Mesenchymal stem cell (in vitro differentiated cells and primary cell): ENCODE measurements at regions not wholly inside any gene's neighbourhood (a gene's known extent, or its start where the extent isn't known, plus 50 kb on each side); places are given as distances from the start of the nearest gene placed in this dataset.

Experiments
- DNase-seq: peaks from one replicate; pipeline ENCODE4 v3.0.0-alpha.2; 2013
- H2AFZ ChIP-seq: one replicate; pipeline ENCODE4 v1.6.1; 2013; ENCODE audit warnings: low read depth, mild to moderate bottlenecking, control low read depth, inconsistent platforms, low read length, moderate library complexity
- H2AK5ac ChIP-seq: 2 replicates; pipeline ENCODE4 v1.6.1; 2013; ENCODE audit warnings: low read length, moderate library complexity, mild to moderate bottlenecking, inconsistent platforms; ENCODE audit not compliant: severe bottlenecking
- H2BK120ac ChIP-seq: one replicate; pipeline ENCODE4 v1.6.1; 2013; ENCODE audit warnings: low read depth, mild to moderate bottlenecking, inconsistent platforms, low read length, moderate library complexity
- H2BK12ac ChIP-seq, 2 experiments: one replicate each; pipeline ENCODE4 v1.6.1; 2013; ENCODE audit warnings: inconsistent platforms in 2 of 2, low read length in 2 of 2, mild to moderate bottlenecking in 2 of 2, moderate library complexity in 2 of 2, control low read depth in 1 of 2
- H2BK15ac ChIP-seq: one replicate; pipeline ENCODE4 v1.6.1; 2013; ENCODE audit warnings: mild to moderate bottlenecking, low read depth, inconsistent platforms; ENCODE audit not compliant: poor library complexity, severe bottlenecking
- H2BK5ac ChIP-seq: 2 replicates; pipeline ENCODE4 v1.6.1; 2013; ENCODE audit warnings: low read depth, mild to moderate bottlenecking, low read length, control low read depth, inconsistent platforms; ENCODE audit not compliant: poor library complexity, severe bottlenecking
- H3K14ac ChIP-seq, 2 experiments: one replicate each; pipeline ENCODE4 v1.6.1; 2013; ENCODE audit warnings: inconsistent platforms in 2 of 2, low read length in 2 of 2, control low read depth in 1 of 2, mild to moderate bottlenecking in 1 of 2, moderate library complexity in 1 of 2
- H3K18ac ChIP-seq, 2 experiments: one replicate each; pipeline ENCODE4 v1.6.1; 2013; ENCODE audit warnings: inconsistent platforms in 2 of 2, low read length in 2 of 2, control low read depth in 1 of 2, low read depth in 1 of 2, mild to moderate bottlenecking in 1 of 2
- H3K23ac ChIP-seq, 2 experiments: one replicate each; pipeline ENCODE4 v1.6.1; 2013; ENCODE audit warnings: inconsistent platforms in 2 of 2, low read length in 2 of 2, mild to moderate bottlenecking in 2 of 2, moderate library complexity in 2 of 2, control low read depth in 1 of 2
- H3K27ac ChIP-seq: 2 replicates; pipeline ENCODE4 v1.5.1; 2013; ENCODE audit warnings: mild to moderate bottlenecking, moderate library complexity, low read length, control low read depth, inconsistent platforms; ENCODE audit not compliant: poor library complexity, severe bottlenecking
- H3K27me3 ChIP-seq, 2 experiments: 2 replicates each; pipeline versions ENCODE4 v1.6.1 to v1.7.0; 2013; ENCODE audit warnings: low read length in 2 of 2, mild to moderate bottlenecking in 2 of 2, moderate library complexity in 2 of 2, control low read depth in 1 of 2, inconsistent platforms in 1 of 2; ENCODE audit not compliant: control insufficient read depth in 1 of 2, insufficient read depth in 1 of 2
- H3K36me3 ChIP-seq, 2 experiments: 2 replicates each; pipeline versions ENCODE4 v1.6.1 to v1.7.0; 2013; ENCODE audit warnings: low read length in 2 of 2, control low read depth in 1 of 2, inconsistent platforms in 1 of 2, low read depth in 1 of 2, mild to moderate bottlenecking in 1 of 2; ENCODE audit not compliant: insufficient read depth in 2 of 2, control insufficient read depth in 1 of 2
- H3K4ac ChIP-seq, 2 experiments: one replicate each; pipeline ENCODE4 v1.6.1; 2013; ENCODE audit warnings: inconsistent platforms in 2 of 2, low read length in 2 of 2, mild to moderate bottlenecking in 2 of 2, moderate library complexity in 2 of 2, control low read depth in 1 of 2, low read depth in 1 of 2
- H3K4me1 ChIP-seq: 2 replicates; pipeline ENCODE4 v1.6.1; 2013; ENCODE audit warnings: low read depth, low read length, control low read depth; ENCODE audit not compliant: control insufficient read depth, insufficient read depth
- H3K4me2 ChIP-seq: 2 replicates; pipeline ENCODE4 v1.6.1; 2013; ENCODE audit warnings: low read length, mild to moderate bottlenecking, inconsistent platforms; ENCODE audit not compliant: poor library complexity, severe bottlenecking
- H3K4me3 ChIP-seq, 2 experiments: 2 replicates each; pipeline versions ENCODE4 v1.5.1 to v1.7.0; 2013; ENCODE audit warnings: low read length in 2 of 2, mild to moderate bottlenecking in 2 of 2, control low read depth in 1 of 2, low read depth in 1 of 2; ENCODE audit not compliant: insufficient read depth in 1 of 2
- H3K79me1 ChIP-seq: replicated peaks from 2 replicates; pipeline ENCODE4 v1.6.1; 2013; ENCODE audit warnings: mild to moderate bottlenecking, control low read depth, low read length, inconsistent platforms; ENCODE audit not compliant: poor library complexity, severe bottlenecking
- H3K9ac ChIP-seq: 2 replicates; pipeline ENCODE4 v1.7.0; 2013; ENCODE audit warnings: mild to moderate bottlenecking, low read length, moderate library complexity
- H3K9me3 ChIP-seq: 2 replicates; pipeline ENCODE4 v1.7.0; 2013; ENCODE audit warnings: mild to moderate bottlenecking, low read length; ENCODE audit not compliant: control insufficient read depth
- H4K8ac ChIP-seq: one replicate; pipeline ENCODE4 v1.6.1; 2013; ENCODE audit warnings: inconsistent platforms, mild to moderate bottlenecking, low read length, moderate library complexity
- H4K91ac ChIP-seq: one replicate; pipeline ENCODE4 v1.6.1; 2013; ENCODE audit warnings: mild to moderate bottlenecking, low read length, inconsistent platforms
- WGBS: methylation state at CpG from one replicate; pipeline ENCODE4 v1.1.7; 2013; ENCODE audit warnings: mixed read lengths; 5-methylcytosine and 5-hydroxymethylcytosine counted together

DNA sequence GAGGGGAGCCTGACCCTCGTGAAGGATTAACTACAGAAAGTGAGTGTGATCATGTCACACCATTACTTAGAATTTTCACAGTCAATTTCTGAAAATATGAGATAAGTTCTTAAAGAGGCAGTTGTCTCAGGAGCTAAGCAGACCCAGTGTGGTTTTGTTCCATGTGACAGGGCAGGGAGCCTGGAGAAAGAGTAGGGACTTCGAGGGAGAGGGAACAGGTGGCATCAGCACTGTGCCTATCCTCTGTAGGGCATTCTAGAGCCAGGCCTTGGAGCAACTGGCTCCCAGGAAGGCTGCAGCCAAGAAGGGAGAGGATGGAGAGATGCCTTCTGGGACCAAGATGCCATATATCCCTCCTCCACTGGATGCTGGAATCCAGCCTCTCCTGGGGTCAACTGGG, 183.0 kb downstream of the TSHZ3 start:
- H3K23ac ChIP-seq = no peak overlapping the region
- H2BK12ac ChIP-seq = no peak overlapping the region
- H3K9ac ChIP-seq = no peak overlapping the region
- no peak overlapping the region for H4K8ac ChIP-seq
- no peaks in the 10 kb centered on the region for H3K36me3 ChIP-seq
- no peak overlapping the region for H3K18ac ChIP-seq
- H3K27me3 ChIP-seq = no peaks in the 10 kb centered on the region
- peaks cover 11% of the 10 kb centered on the region for H3K4me1 ChIP-seq
- H4K91ac ChIP-seq = no peak overlapping the region
- H3K4ac ChIP-seq = no peak overlapping the region
- no peaks in the 10 kb centered on the region for H3K79me1 ChIP-seq
- no peak overlapping the region for H2BK120ac ChIP-seq
- H2AK5ac ChIP-seq = no peak overlapping the region
- H3K27ac ChIP-seq = no peak overlapping the region
- no peak overlapping the region for H3K4me2 ChIP-seq
- DNase-seq = no peak
- H2BK15ac ChIP-seq = no peak overlapping the region
- no peak overlapping the region for H2AFZ ChIP-seq
- no peak overlapping the region for H3K4me3 ChIP-seq
- H3K14ac ChIP-seq = no peak overlapping the region
- no peaks in the 10 kb centered on the region for H3K9me3 ChIP-seq
- no peak overlapping the region for H2BK5ac ChIP-seq
- WGBS = 100% methylated on average over 1 of the region's 2 CpGs

DNA sequence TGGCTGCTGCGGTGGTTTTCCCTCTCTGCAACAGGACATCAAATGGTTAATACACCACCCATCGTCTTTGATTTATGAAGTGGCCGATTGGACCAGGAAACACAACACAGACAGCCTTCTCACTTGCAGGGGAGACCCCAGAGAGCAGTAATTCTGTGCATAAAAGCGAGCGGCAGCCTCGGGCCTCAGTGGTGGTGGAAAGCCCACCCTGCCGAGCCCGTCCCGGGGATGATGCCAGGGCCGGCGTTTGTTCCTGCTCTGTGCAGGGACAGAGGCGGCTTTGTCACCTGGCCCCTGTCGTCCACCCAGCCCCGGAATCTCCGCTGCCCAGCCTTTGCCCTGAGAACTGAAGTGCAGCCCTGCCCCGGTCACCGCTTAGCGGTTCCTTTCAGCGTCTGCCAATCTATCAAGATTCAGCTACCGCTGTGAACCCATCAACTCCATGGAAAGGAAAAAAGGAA, 184.4 kb downstream of the TSHZ3 start:
- H3K79me1 ChIP-seq = no peaks in the 10 kb centered on the region
- H3K9ac ChIP-seq = no peak overlapping the region
- H2AK5ac ChIP-seq = no peak overlapping the region
- 40% methylated on average over 20 of the region's 20 CpGs for WGBS
- peaks cover 13% of the 10 kb centered on the region for H3K4me1 ChIP-seq
- H2BK120ac ChIP-seq = no peak overlapping the region
- H3K14ac ChIP-seq = no peak overlapping the region
- no peak overlapping the region for H3K23ac ChIP-seq
- no peaks in the 10 kb centered on the region for H3K9me3 ChIP-seq
- H2AFZ ChIP-seq = no peak overlapping the region
- no peak overlapping the region for H2BK5ac ChIP-seq
- H3K18ac ChIP-seq = no peak overlapping the region
- H2BK15ac ChIP-seq = no peak overlapping the region
- no peak overlapping the region for H3K4me2 ChIP-seq
- no peak overlapping the region for H2BK12ac ChIP-seq
- no peak for DNase-seq
- no peak overlapping the region for H3K4me3 ChIP-seq
- no peak overlapping the region for H3K4ac ChIP-seq
- H4K8ac ChIP-seq = no peak overlapping the region
- no peaks in the 10 kb centered on the region for H3K27me3 ChIP-seq
- H3K27ac ChIP-seq = no peak overlapping the region
- H3K36me3 ChIP-seq = no peaks in the 10 kb centered on the region
- no peak overlapping the region for H4K91ac ChIP-seq

DNA sequence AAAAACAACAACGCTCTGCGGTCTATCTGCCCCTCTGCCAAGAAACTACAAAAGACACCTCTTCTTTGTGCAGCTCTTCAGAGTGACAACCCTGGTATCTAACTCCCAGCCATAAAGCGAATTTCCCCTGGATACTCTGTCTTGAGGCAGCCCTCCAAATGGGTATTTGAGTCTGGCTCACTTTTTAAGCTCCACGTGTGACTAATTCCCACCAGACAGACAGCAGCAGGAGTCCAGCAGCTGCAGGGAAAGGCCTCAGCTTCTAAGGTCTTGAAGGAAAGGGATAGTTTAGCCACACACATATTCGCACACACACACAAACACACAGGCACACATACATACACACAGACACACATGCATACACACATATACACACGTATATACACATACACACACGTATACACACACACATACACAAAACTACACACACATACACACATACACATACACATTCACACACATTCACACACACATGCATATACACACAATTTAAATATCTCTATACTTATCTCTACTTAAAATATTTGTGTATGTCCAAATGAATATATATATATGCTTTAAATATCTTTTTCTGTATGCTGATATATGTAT, 188.8 kb downstream of the TSHZ3 start:
- no peak overlapping the region for H2BK15ac ChIP-seq
- no peak for DNase-seq
- no peak overlapping the region for H3K4me3 ChIP-seq
- no peak overlapping the region for H2BK12ac ChIP-seq
- H3K4ac ChIP-seq = no peak overlapping the region
- H2AK5ac ChIP-seq = no peak overlapping the region
- H3K14ac ChIP-seq = peak overlapping the region in 1 of 2 experiments; percentile 86
- no peaks in the 10 kb centered on the region for H3K9me3 ChIP-seq
- H3K27ac ChIP-seq = peak overlapping the region; percentile 36
- H3K27me3 ChIP-seq = no peaks in the 10 kb centered on the region
- no peak overlapping the region for H3K4me2 ChIP-seq
- 78% methylated on average over 7 of the region's 7 CpGs for WGBS
- H3K9ac ChIP-seq = no peak overlapping the region
- peaks cover 12% of the 10 kb centered on the region for H3K4me1 ChIP-seq
- H3K79me1 ChIP-seq = no peaks in the 10 kb centered on the region
- peak overlapping the region in 1 of 2 experiments; percentile 46 for H3K18ac ChIP-seq
- H4K8ac ChIP-seq = no peak overlapping the region
- no peak overlapping the region for H2BK5ac ChIP-seq
- H4K91ac ChIP-seq = no peak overlapping the region
- no peaks in the 10 kb centered on the region for H3K36me3 ChIP-seq
- H2AFZ ChIP-seq = no peak overlapping the region
- no peak overlapping the region for H2BK120ac ChIP-seq
- H3K23ac ChIP-seq = no peak overlapping the region

DNA sequence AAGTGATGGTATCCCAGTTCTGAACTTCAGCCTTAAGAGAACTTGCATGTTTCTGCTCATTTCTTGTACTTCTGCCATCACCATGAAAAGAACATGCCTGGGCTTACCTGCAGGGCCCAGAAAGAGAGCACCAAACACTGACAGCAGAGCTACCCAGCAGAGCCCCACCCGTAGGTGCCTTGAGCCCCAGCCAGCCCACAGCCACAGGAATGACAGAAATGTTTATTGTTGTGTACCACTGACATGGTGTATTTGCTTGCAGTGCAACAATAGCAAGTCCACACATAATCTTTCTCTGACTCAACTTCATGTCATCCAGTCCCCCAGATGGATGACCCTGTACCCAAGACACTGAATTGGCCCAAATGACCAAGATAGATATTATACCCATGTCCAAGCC, 195.2 kb downstream of the TSHZ3 start:
- Histone ChIP-seq H2BK5ac (no peak overlapping the region), H3K4ac (no peak overlapping the region), H2AK5ac (no peak overlapping the region), H4K91ac (no peak overlapping the region), H3K4me2 (no peak overlapping the region), H3K9me3 (no peaks in the 10 kb centered on the region), H3K23ac (no peak overlapping the region), H3K27me3 (no peaks in the 10 kb centered on the region), H3K79me1 (no peaks in the 10 kb centered on the region), H3K36me3 (peaks cover 0 to 2% of the 10 kb centered on the region in 2 experiments), H2BK15ac (no peak overlapping the region), H3K4me3 (no peak overlapping the region), H3K14ac (no peak overlapping the region), H2AFZ (no peak overlapping the region), H2BK120ac (no peak overlapping the region), H3K4me1 (peaks cover 2% of the 10 kb centered on the region), H3K27ac (no peak overlapping the region), H2BK12ac (no peak overlapping the region), H3K9ac (no peak overlapping the region), H4K8ac (no peak overlapping the region), H3K18ac (no peak overlapping the region)
- WGBS = no CpG with 5 or more reads among the region's 1 CpG
- DNase-seq = no peak
